NCI-H524 treated with DMSO at 0.1 percent for 48 hours (cell line): ENCODE measurements at regions not wholly inside any gene's neighbourhood (a gene's known extent, or its start where the extent isn't known, plus 50 kb on each side); places are given as distances from the start of the nearest gene placed in this dataset.

Experiments used
- DNase-seq: peaks from one replicate; lab custom pipeline; 2025; lab: John Stamatoyannopoulos, UW

GRCh38 chr6:151701911-151702562 is 105.4 kb upstream of the ESR1 start:
- no peak for DNase-seq

GRCh38 chr6:151702851-151703658 is 104.4 kb upstream of the ESR1 start:
- DNase-seq = no peak

GRCh38 chr6:151704383-151704782 is 103.1 kb upstream of the ESR1 start:
- DNase-seq = no peak

- DNase-seq = no peak
These were observed 101.3 kb upstream of the ESR1 start for GRCh38 chr6:151705993-151706733.

GRCh38 chr6:151709329-151709728 is 98.2 kb upstream of the ESR1 start:
- DNase-seq = no peak

- no peak for DNase-seq
These were observed 91.0 kb upstream of the ESR1 start for GRCh38 chr6:151716526-151716932.

GRCh38 chr6:151719070-151719469 is 88.4 kb upstream of the ESR1 start:
- DNase-seq = no peak

- no peak for DNase-seq
These were observed 86.3 kb upstream of the ESR1 start for GRCh38 chr6:151721146-151721545.

- peak; percentile 74 for DNase-seq
These were observed 85.8 kb upstream of the ESR1 start for GRCh38 chr6:151721671-151722070.

- DNase-seq = no peak
These were observed 85.1 kb upstream of the ESR1 start for GRCh38 chr6:151722342-151722741.

GRCh38 chr6:151723152-151723551 is 84.3 kb upstream of the ESR1 start:
- no peak for DNase-seq

- DNase-seq = peak; percentile 21
These were observed 77.5 kb upstream of the ESR1 start for GRCh38 chr6:151729829-151730495.

- no peak for DNase-seq
These were observed 77.0 kb upstream of the ESR1 start for GRCh38 chr6:151730496-151730870.

GRCh38 chr6:151731313-151731712 is 76.2 kb upstream of the ESR1 start:
- no peak for DNase-seq

- no peak for DNase-seq
These were observed 73.7 kb upstream of the ESR1 start for GRCh38 chr6:151733680-151734320.

- no peak for DNase-seq
These were observed 69.2 kb upstream of the ESR1 start for GRCh38 chr6:151738267-151738666.

GRCh38 chr6:151738960-151739359 is 68.5 kb upstream of the ESR1 start:
- no peak for DNase-seq

GRCh38 chr6:151740820-151741219 is 66.7 kb upstream of the ESR1 start:
- no peak for DNase-seq

- no peak for DNase-seq
These were observed 59.6 kb upstream of the ESR1 start for GRCh38 chr6:151747896-151748295.

- DNase-seq = no peak
These were observed 58.1 kb upstream of the ESR1 start for GRCh38 chr6:151749341-151749740.

- no peak for DNase-seq
These were observed 53.9 kb upstream of the ESR1 start for GRCh38 chr6:151753581-151753980.

GRCh38 chr6:151757506-151757955 is 50.0 kb upstream of the ESR1 start:
- DNase-seq = no peak
